HG03521 (cell line): ENCODE measurements at regions not wholly inside any gene's neighbourhood (a gene's known extent, or its start where the extent isn't known, plus 50 kb on each side); places are given as distances from the start of the nearest gene placed in this dataset.

Experiments
- ATAC-seq: cut with Tn5 transposase; IDR thresholded peaks from one replicate; pipeline ENCODE4 v1.9.1; 2021; ENCODE audit warnings: mild to moderate bottlenecking, moderate library complexity; ENCODE audit not compliant: unreplicated experiment

GRCh38 chr2:160672211-160672610 lies 178.6 kb upstream of the RBMS1 start:
- ATAC-seq: no peak

DNA sequence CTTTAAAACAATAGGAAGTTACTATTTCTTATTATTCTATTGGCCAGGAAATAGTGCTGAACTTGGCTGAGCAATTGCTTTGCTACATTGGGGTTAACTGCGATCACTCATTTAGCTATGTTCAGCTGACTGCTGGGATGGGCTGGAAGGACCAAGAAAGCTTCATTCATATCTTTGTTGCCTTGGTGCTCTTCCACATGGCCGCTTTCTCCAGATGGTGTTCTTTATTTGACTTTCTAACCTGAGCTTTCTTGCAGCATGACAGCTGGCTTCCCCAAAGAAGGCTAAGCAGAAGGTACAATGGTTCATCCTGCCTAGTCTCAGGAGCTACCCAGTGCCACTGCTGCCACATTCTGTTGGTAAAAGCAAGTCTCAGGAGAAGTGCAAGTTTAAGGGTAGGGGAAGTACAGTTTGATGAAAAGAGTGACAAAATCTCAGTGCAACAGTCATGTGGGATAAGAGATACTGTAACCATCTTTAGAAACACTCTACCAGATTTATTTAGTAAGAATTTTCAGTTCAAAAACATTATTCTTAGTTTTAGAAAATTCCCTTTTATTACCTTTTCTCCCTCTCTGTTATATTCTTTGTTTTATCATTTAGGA lies 180.6 kb upstream of the RBMS1 start:
- no peak for ATAC-seq

DNA sequence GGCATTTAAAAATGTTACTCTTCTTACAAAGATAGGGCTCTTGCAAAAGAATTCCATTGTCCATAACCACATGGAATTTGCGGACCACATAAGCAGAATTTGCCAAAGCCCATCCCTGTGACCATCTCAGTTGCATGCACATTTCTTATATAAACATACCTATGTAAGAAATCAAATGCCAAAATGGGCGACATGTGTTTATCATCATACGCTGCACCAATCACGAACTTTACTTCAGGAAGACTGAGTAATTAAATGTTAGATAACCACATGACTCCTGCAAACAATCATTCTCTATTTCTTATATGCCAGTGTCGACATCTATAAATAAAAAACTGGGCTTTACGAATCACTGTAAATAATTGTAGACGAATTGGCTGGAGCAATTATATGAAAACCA lies 186.1 kb upstream of the RBMS1 start:
- no peak for ATAC-seq

DNA sequence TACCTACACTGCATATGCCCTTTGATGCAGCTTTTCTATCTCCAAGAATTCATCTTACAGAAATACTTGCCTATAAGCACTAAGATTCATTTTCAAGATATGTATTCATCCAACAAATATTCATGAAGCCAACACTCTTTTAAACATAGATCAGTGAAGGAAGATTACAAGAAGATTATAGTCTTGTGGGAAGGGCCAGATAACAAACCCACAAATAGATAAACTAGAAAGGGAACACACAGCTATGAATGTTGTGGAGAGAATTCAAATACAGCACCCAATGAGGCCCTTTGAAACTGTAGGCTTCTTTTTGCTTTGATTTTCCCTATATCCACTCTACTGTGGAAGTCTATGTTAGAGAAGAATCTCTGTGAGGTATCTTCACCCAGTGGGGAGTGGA lies 186.7 kb upstream of the RBMS1 start:
- no peak for ATAC-seq

- no peak for ATAC-seq
These were observed 187.4 kb upstream of the RBMS1 start for GRCh38 chr2:160680974-160681373.

DNA sequence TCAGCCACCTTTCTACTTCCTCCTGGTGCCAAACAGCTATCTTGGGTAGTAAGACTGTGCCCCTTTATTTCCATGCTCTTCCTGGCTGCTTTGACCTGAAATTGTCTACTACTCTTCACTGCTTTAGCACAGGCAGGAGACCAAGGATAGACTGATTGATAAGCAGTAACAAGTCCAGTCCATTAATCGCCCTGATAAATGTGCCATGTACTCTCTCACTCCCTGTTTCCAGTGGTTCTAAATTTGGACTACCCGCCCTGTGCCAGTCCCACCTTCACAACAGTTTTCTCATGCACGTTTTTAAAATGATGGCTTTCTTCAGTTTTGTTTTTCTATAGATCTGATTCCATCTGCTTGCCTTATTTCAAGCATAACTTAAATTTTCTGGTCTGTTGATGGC lies 189.6 kb upstream of the RBMS1 start:
- ATAC-seq: no peak

- ATAC-seq: no peak
These were observed 194.0 kb upstream of the RBMS1 start for GRCh38 chr2:160687629-160688028.

DNA sequence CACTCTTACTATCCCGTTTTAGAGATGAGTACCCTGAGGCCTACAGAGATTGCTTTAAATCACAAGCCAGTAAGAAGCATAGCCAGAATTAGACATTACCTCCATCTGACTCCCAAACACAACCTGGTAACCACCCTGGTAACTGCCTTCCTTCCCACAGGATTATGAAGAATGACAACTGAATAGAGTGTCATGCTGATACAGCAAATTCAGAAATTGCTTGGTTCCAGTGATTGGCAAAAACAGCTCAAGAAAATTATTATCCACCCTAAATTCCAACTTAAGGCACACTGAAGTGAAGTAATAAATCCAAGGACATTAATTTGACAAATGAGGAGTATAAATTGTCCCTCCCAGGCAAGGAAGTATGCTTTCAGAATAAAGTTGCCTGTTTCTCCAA lies 195.8 kb upstream of the RBMS1 start:
- no peak for ATAC-seq

GRCh38 chr2:160694221-160694620 lies 200.6 kb upstream of the RBMS1 start:
- ATAC-seq: no peak

- ATAC-seq: no peak
These were observed 201.0 kb upstream of the RBMS1 start for GRCh38 chr2:160694631-160695030.

DNA sequence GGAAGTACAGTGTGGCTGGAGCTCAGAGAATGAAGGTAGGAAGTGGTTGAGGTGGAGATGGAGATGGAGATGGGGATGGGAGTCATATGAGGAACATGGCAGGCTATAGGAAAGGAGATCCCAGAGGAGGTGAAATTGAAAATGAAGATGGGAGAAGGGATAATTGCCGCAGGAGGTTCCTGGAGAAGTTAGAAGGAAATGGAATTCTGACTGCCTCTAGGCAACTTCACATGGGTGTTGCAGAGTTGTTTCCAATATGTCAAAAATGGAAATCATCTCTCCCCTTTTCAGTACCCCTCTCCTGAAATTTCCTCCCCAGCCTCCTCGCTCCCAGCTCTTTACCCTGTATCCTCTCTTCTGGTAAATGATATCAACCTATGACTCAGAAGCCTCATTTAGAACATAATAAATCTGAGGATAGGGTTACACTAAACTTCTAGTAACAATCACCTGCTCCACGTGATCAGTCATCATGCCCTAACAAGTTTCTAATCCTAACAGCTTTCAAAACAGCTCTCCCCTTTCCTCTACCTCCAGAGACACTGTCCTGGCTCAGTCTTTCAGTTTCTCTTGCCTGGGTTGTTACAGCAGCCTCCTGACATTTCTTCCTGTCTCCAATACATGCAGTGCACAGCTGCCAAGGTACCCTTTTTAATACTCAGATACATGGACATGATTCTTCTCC lies 201.9 kb upstream of the RBMS1 start:
- no peak for ATAC-seq

DNA sequence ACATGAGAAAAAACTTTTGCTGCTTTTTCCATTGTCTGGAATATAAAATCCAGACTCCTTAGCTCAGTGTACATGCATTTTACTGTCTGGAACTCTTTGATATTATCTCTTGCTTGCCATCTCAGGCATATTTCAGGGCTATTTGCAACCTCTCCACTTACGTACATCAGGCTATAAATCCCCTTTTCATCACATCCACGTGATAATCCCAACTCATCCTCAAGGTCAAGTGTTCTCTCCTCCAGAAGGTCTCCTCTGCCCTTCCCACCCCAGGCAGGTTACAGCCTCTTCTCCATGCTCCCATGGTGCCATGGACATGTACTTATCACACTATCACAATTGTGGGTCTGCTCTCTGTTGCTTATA lies 202.5 kb upstream of the RBMS1 start:
- no peak for ATAC-seq

DNA sequence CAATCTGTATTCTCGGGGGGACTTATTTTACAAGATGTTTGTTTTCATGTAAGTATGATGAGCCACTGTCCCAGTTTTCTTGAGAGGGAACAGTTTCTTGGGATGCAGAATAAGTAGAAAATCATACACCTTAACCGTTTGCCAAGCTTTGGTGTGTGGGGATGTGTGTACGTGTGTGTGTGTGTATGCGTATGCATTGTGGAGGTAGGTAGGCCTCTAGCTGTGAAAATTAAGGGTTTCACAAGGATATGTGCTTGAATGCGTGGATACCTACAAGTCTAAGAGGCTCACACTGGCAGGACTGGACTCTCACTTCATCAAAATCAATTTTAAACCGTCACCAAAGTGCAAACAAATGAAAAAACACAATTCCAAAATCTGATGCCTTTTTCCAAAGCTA lies 204.2 kb upstream of the RBMS1 start:
- no peak for ATAC-seq

GRCh38 chr2:160700021-160700814 lies 206.6 kb upstream of the RBMS1 start:
- no peak for ATAC-seq

DNA sequence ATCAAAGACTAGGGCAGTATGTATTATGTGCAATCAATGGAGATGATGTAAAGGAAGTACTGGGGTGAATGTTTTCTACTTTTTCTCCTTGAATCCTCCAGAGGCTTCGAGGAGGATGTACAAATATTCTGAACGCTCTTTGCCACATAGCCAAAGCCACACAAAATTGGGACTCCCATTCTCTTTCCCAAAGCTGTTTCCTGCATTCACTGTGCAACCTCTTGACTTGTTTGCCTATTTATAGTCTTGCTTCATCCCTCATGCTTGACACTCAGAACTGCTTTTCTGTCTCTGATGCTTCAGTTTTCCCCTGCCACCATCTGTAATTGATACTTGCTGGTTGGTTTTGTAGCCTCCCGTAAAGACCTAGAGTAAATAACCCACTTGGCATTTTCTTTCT lies 208.2 kb upstream of the RBMS1 start:
- no peak for ATAC-seq

DNA sequence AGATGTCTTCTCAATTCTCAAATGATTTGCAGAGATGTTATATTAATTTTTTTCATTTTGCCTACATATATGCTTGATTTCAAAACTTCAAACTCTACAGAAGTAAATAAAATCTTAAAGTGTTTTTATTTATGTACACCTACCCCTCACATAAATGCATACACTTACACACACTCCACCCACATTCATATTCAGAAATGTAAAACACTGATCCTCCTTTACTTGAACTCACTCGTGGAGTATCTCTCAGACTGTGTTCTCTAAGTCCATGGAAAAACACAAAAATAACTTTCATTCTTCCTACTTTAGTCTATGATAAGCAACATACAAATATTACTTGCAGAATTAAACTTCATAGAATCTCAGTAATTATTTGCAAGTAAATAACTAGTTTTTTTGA lies 209.1 kb upstream of the RBMS1 start:
- ATAC-seq: no peak

GRCh38 chr2:160703648-160704585 lies 210.3 kb upstream of the RBMS1 start:
- ATAC-seq: peak; percentile 64

GRCh38 chr2:160715428-160715827 lies 221.8 kb upstream of the RBMS1 start:
- ATAC-seq: no peak

GRCh38 chr2:160719116-160719515 lies 225.5 kb upstream of the RBMS1 start:
- no peak for ATAC-seq

GRCh38 chr2:160720098-160720497 lies 226.5 kb upstream of the RBMS1 start:
- no peak for ATAC-seq
